NT2/D1 (cell line): ENCODE measurements at regions not wholly inside any gene's neighbourhood (a gene's known extent, or its start where the extent isn't known, plus 50 kb on each side); places are given as distances from the start of the nearest gene placed in this dataset.

ENCODE experiments used
- SUZ12 ChIP-seq: IDR thresholded peaks from 2 replicates; pipeline ENCODE4 v1.6.1; 2011; ENCODE audit not compliant: insufficient read length, insufficient read depth; ENCODE audit errors: extremely low read depth
- YY1 ChIP-seq: IDR thresholded peaks from 2 replicates; pipeline ENCODE4 v1.6.1; 2011; ENCODE audit not compliant: insufficient read length, insufficient read depth

DNA sequence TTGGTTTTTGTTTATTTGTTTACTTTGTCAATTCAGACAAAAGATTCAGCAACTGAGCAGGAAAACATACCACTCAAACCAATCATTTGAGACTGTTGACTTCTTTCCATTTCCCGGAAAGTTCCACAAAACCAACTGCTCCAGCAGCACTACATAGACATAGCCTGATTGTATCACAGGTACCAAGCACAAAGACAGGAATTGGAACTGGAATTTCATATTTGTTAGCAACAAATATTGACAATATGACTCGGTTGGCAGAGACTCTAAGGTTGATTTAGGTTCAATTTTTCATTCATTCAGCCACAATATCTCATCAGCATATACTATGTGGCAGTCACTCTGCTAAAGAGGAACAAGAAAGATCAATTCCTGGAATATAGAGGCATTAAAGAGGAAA is 364.0 kb downstream of the ZIC3 start:
- TF ChIP-seq SUZ12 (no peak), YY1 (no peak)
